HepG2 (cell line): ENCODE measurements at regions not wholly inside any gene's neighbourhood (a gene's known extent, or its start where the extent isn't known, plus 50 kb on each side); places are given as distances from the start of the nearest gene placed in this dataset.

Experiments
- AGO1 ChIP-seq: fragments of 200-400 bp; formaldehyde crosslinking; IDR thresholded peaks from 2 replicates; pipeline ENCODE4 v1.6.1; 2017; ENCODE audit warnings: mild to moderate bottlenecking, low read depth, low read length, moderate library complexity; ENCODE audit not compliant: poor library complexity, severe bottlenecking
- ARHGAP35 ChIP-seq: sonication (generic); formaldehyde crosslinking; IDR thresholded peaks from 2 replicates; pipeline ENCODE4 v1.9.0; 2022; ENCODE audit warnings: mild to moderate bottlenecking, inconsistent platforms, moderate library complexity, missing genetic modification reagents, borderline replicate concordance
- EHMT2 ChIP-seq: fragments of 200-600 bp; sonication (generic); IDR thresholded peaks from 2 replicates; pipeline ENCODE4 v1.7.0; 2017; ENCODE audit warnings: antibody characterized with exemption, low read depth, low read length, borderline replicate concordance
- ELK4 ChIP-seq: sonication (generic); formaldehyde crosslinking; IDR thresholded peaks from 2 replicates; pipeline ENCODE4 v1.9.0; 2021; ENCODE audit warnings: missing genetic modification reagents, borderline replicate concordance
- GLI4 ChIP-seq: sonication (generic); formaldehyde crosslinking; IDR thresholded peaks from 2 replicates; pipeline ENCODE4 v1.5.1; 2020; ENCODE audit warnings: missing genetic modification reagents, mild to moderate bottlenecking, moderate library complexity, borderline replicate concordance
- HNF4A ChIP-seq: sonication (generic); formaldehyde crosslinking; IDR thresholded peaks from 2 replicates; pipeline ENCODE4 v1.4.0; 2020; ENCODE audit warnings: missing genetic modification reagents
- IRX3 ChIP-seq: sonication (generic); formaldehyde crosslinking; IDR thresholded peaks from 2 replicates; pipeline ENCODE4 v1.8.1; 2023; ENCODE audit warnings: mild to moderate bottlenecking, low read depth, missing genetic modification reagents, borderline replicate concordance
- KDM4B ChIP-seq: sonication (generic); formaldehyde crosslinking; IDR thresholded peaks from 2 replicates; pipeline ENCODE4 v1.4.0; 2020; ENCODE audit warnings: missing genetic modification reagents
- MED8 ChIP-seq: sonication (generic); formaldehyde crosslinking; IDR thresholded peaks from 2 replicates; pipeline ENCODE4 v1.8.1; 2023; ENCODE audit warnings: mild to moderate bottlenecking, missing genetic modification reagents; ENCODE audit not compliant: insufficient replicate concordance
- PHF5A ChIP-seq: IDR thresholded peaks from one replicate; pipeline ENCODE4 v1.6.1; 2018; ENCODE audit warnings: low read depth, missing genetic modification reagents; ENCODE audit not compliant: unreplicated experiment
- RBFOX2 ChIP-seq: fragments of 200-400 bp; formaldehyde crosslinking; IDR thresholded peaks from 2 replicates; pipeline ENCODE4 v1.6.1; 2017; ENCODE audit warnings: low read depth, mild to moderate bottlenecking, low read length
- RFXAP ChIP-seq: sonication (generic); formaldehyde crosslinking; IDR thresholded peaks from 2 replicates; pipeline ENCODE4 v1.4.0; 2020; ENCODE audit warnings: missing genetic modification reagents, borderline replicate concordance
- SMARCC2 ChIP-seq: fragments of 450-650 bp; IDR thresholded peaks from 2 replicates; pipeline ENCODE4 v1.6.1; 2017; ENCODE audit warnings: antibody characterized with exemption, mild to moderate bottlenecking
- SNAPC4 ChIP-seq: sonication (generic); formaldehyde crosslinking; IDR thresholded peaks from 2 replicates; pipeline ENCODE4 v1.4.0; 2020; ENCODE audit warnings: mild to moderate bottlenecking, missing genetic modification reagents
- TERF1 ChIP-seq: sonication (generic); formaldehyde crosslinking; IDR thresholded peaks from 2 replicates; pipeline ENCODE4 v1.8.0; 2022; ENCODE audit warnings: mild to moderate bottlenecking, missing genetic modification reagents, moderate library complexity
- ZNF326 ChIP-seq: sonication (generic); formaldehyde crosslinking; IDR thresholded peaks from 2 replicates; pipeline ENCODE4 v1.4.0; 2020; ENCODE audit warnings: missing genetic modification reagents, borderline replicate concordance
- ZNF496 ChIP-seq: sonication (generic); formaldehyde crosslinking; IDR thresholded peaks from 2 replicates; pipeline ENCODE4 v1.8.1; 2023; ENCODE audit warnings: mild to moderate bottlenecking, moderate library complexity, missing genetic modification reagents; ENCODE audit not compliant: insufficient replicate concordance
- ZNF674 ChIP-seq: sonication (generic); formaldehyde crosslinking; IDR thresholded peaks from 2 replicates; pipeline ENCODE4 v1.5.0; 2020; ENCODE audit warnings: low read depth, mild to moderate bottlenecking, missing genetic modification reagents
- ZNF678 ChIP-seq: sonication (generic); formaldehyde crosslinking; IDR thresholded peaks from 2 replicates; pipeline ENCODE4 v1.4.0; 2020; ENCODE audit warnings: mild to moderate bottlenecking, missing genetic modification reagents
- ZNF776 ChIP-seq: sonication (generic); formaldehyde crosslinking; IDR thresholded peaks from 2 replicates; pipeline ENCODE4 v1.4.0; 2020; ENCODE audit warnings: mild to moderate bottlenecking, missing genetic modification reagents
- ZNF878 ChIP-seq: sonication (generic); formaldehyde crosslinking; IDR thresholded peaks from 2 replicates; pipeline ENCODE4 v1.8.1; 2023; ENCODE audit warnings: mild to moderate bottlenecking, missing genetic modification reagents, moderate library complexity
- ZSCAN9 ChIP-seq: IDR thresholded peaks from 2 replicates; pipeline ENCODE4 v1.6.1; 2016; ENCODE audit warnings: borderline replicate concordance

DNA sequence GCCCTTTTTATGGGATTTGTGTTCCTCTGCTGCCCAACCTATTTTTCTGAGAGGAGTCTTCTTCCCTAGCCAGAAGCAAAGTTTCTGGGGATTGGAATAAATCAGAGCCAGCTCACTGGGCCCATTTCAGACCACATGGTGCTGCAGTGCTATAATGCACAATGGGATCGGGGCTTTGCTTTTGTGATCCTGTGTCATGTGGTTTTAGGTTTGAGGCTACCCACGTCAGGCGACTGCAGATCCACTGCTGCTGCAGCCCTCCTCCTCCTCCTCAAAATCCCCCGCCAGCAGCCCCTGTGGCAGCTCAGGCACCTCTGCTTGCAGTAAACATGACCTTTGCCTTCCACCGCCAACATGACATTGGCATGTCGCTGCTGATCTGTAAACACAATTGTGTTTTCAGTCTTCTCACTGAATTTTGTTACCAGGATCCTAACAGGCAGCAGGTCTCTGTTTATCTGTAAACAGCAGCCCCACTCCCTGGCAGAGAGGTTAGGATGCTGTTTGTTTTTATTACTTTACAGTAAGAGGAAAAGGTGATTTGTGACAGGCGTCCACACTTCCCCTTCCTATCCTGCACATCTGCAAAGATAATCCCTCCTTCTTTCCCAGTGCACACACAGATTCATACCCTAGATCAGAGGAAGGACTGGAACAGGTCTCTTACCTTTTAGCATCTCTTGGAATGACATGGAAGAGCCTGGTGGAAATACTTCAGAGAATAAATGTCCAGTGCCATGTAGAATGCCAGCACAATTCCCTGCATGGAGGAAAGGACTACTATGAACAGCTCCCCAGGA lies 130.8 kb downstream of the FOXI3 start (continued):
- no peak for TF ChIP-seq MED8 (CRISPR knock-in tag)
- no peak for TF ChIP-seq RBFOX2
- TF ChIP-seq HNF4A (CRISPR knock-in tag), result peak; percentile 84
- no peak for TF ChIP-seq RFXAP
- TF ChIP-seq AGO1, result no peak
- no peak for TF ChIP-seq ZNF496 (CRISPR knock-in tag)
- TF ChIP-seq EHMT2, result no peak
- no peak for TF ChIP-seq SNAPC4 (CRISPR knock-in tag)
- TF ChIP-seq SMARCC2, result no peak
- no peak for TF ChIP-seq IRX3
- no peak for TF ChIP-seq ZSCAN9 (CRISPR knock-in tag)
- no peak for TF ChIP-seq ZNF678
- TF ChIP-seq ARHGAP35, result no peak
- no peak for TF ChIP-seq PHF5A
- TF ChIP-seq KDM4B (CRISPR knock-in tag), result no peak
- no peak for TF ChIP-seq TERF1 (CRISPR knock-in tag)
- TF ChIP-seq GLI4 (CRISPR knock-in tag), result no peak
- peak; percentile 78 for TF ChIP-seq ZNF878 (CRISPR knock-in tag)
- TF ChIP-seq ZNF674 (CRISPR knock-in tag), result no peak
- no peak for TF ChIP-seq ZNF326
- no peak for TF ChIP-seq ZNF776 (CRISPR knock-in tag)
- no peak for TF ChIP-seq ELK4
